OCI-LY3 (cell line): ENCODE measurements at regions not wholly inside any gene's neighbourhood (a gene's known extent, or its start where the extent isn't known, plus 50 kb on each side); places are given as distances from the start of the nearest gene placed in this dataset.

Experiments
- H2AFZ ChIP-seq: fragments of 200-600, 300-600 bp; shearing (Covaris generic); 2 replicates; pipeline ENCODE4 v1.6.0; 2014; ENCODE audit warnings: antibody characterized with exemption, low read depth, low read length
- H3K27ac ChIP-seq: fragments of 200-600, 300-600 bp; sonication (generic); 2 replicates; pipeline ENCODE4 v1.5.1; 2014; ENCODE audit warnings: mild to moderate bottlenecking, low read length, moderate library complexity, mixed read lengths
- H3K27me3 ChIP-seq: fragments of 200-600, 300-600 bp; sonication (generic); 2 replicates; pipeline ENCODE4 v1.6.1; 2014; ENCODE audit warnings: low read depth, low read length, mixed read lengths
- H3K36me3 ChIP-seq: fragments of 200-600, 300-600 bp; sonication (generic); replicated peaks from 2 replicates; pipeline ENCODE3; 2014; ENCODE audit warnings: low read depth, low read length, mixed read lengths
- H3K4me1 ChIP-seq: fragments of 300-600, 200-600 bp; sonication (generic); 2 replicates; pipeline ENCODE4 v1.6.1; 2014; ENCODE audit warnings: low read length, mixed read lengths
- H3K4me2 ChIP-seq: fragments of 200-600, 300-600 bp; sonication (generic); 2 replicates; pipeline ENCODE4 v1.6.1; 2014; ENCODE audit warnings: low read length, mixed read lengths
- H3K4me3 ChIP-seq: fragments of 300-600, 200-600 bp; sonication (generic); 2 replicates; pipeline ENCODE4 v1.5.1; 2014; ENCODE audit warnings: antibody characterized with exemption, mild to moderate bottlenecking, low read length, moderate library complexity
- H3K79me2 ChIP-seq: fragments of 300-600, 200-600 bp; shearing (Covaris generic); 2 replicates; pipeline ENCODE4 v1.6.1; 2014; ENCODE audit warnings: mild to moderate bottlenecking, low read length, mixed read lengths
- H3K9ac ChIP-seq: fragments of 300-600, 200-600 bp; shearing (Covaris generic); 2 replicates; pipeline ENCODE4 v1.6.0; 2014; ENCODE audit warnings: mild to moderate bottlenecking, low read length, moderate library complexity
- H3K9me3 ChIP-seq: fragments of 200-600, 300-600 bp; shearing (Covaris generic); 2 replicates; pipeline ENCODE4 v1.6.1; 2014; ENCODE audit warnings: low read length, mixed read lengths; ENCODE audit not compliant: insufficient read depth
- H4K20me1 ChIP-seq: fragments of 200-600, 300-600 bp; sonication (generic); 2 replicates; pipeline ENCODE4 v1.6.1; 2016; ENCODE audit warnings: low read length, mixed read lengths; ENCODE audit not compliant: insufficient read depth
- CTCF ChIP-seq: fragments of 200-600, 300-600 bp; sonication (generic); IDR thresholded peaks from 2 replicates; pipeline ENCODE4 v1.5.1; 2014; ENCODE audit warnings: antibody characterized with exemption, low read length, low read depth
- EZH2phosphoT487 ChIP-seq: fragments of 200-600 bp; shearing (Covaris generic); IDR thresholded peaks from 2 replicates; pipeline ENCODE4 v1.6.1; 2018; ENCODE audit warnings: antibody characterized with exemption, mixed run types, low read depth

- Histone ChIP-seq H3K9ac (no peak overlapping the region), H3K9me3 (no peaks in the 10 kb centered on the region), H3K4me2 (no peak overlapping the region), H3K27ac (no peak overlapping the region), H3K4me1 (no peaks in the 10 kb centered on the region), H3K4me3 (no peak overlapping the region), H4K20me1 (no peaks in the 10 kb centered on the region), H3K27me3 (peaks cover 11% of the 10 kb centered on the region), H3K79me2 (no peaks in the 10 kb centered on the region), H2AFZ (no peak overlapping the region), H3K36me3 (no peaks in the 10 kb centered on the region)
- TF ChIP-seq EZH2phosphoT487 = no peak
- no peak for TF ChIP-seq CTCF
These were observed 1410.8 kb downstream of the TBC1D22A start for GRCh38 chr22:48173061-48173772.

GRCh38 chr22:48171271-48171691 lies 1408.8 kb downstream of the TBC1D22A start:
- Histone ChIP-seq H3K27ac (no peak overlapping the region), H3K4me2 (no peak overlapping the region), H3K9me3 (no peaks in the 10 kb centered on the region), H3K9ac (no peak overlapping the region), H4K20me1 (no peaks in the 10 kb centered on the region), H3K4me1 (no peaks in the 10 kb centered on the region), H3K36me3 (no peaks in the 10 kb centered on the region), H3K79me2 (no peaks in the 10 kb centered on the region), H3K27me3 (peaks cover 11% of the 10 kb centered on the region), H3K4me3 (no peak overlapping the region), H2AFZ (no peak overlapping the region)
- TF ChIP-seq CTCF (no peak), EZH2phosphoT487 (no peak)

- Histone ChIP-seq H2AFZ (no peak overlapping the region), H3K79me2 (no peaks in the 10 kb centered on the region), H3K27ac (no peak overlapping the region), H3K27me3 (peaks cover 6% of the 10 kb centered on the region), H3K4me1 (no peaks in the 10 kb centered on the region), H3K4me2 (no peak overlapping the region), H4K20me1 (no peaks in the 10 kb centered on the region), H3K9me3 (no peaks in the 10 kb centered on the region), H3K4me3 (no peak overlapping the region), H3K36me3 (no peaks in the 10 kb centered on the region), H3K9ac (no peak overlapping the region)
- TF ChIP-seq CTCF (no peak), EZH2phosphoT487 (no peak)
These were observed 1406.8 kb downstream of the TBC1D22A start for GRCh38 chr22:48169227-48169626.

- Histone ChIP-seq H3K4me2 (no peak overlapping the region), H3K9ac (no peak overlapping the region), H3K27ac (no peak overlapping the region), H3K36me3 (no peaks in the 10 kb centered on the region), H3K4me3 (no peak overlapping the region), H4K20me1 (no peaks in the 10 kb centered on the region), H3K9me3 (no peaks in the 10 kb centered on the region), H2AFZ (no peak overlapping the region), H3K79me2 (no peaks in the 10 kb centered on the region), H3K27me3 (peaks cover 3% of the 10 kb centered on the region), H3K4me1 (no peaks in the 10 kb centered on the region)
- TF ChIP-seq CTCF = no peak
- TF ChIP-seq EZH2phosphoT487 = no peak
These were observed 1404.8 kb downstream of the TBC1D22A start for GRCh38 chr22:48167238-48167637.
